Superior temporal gyrus (tissue), 1 donor: ENCODE measurements at regions not wholly inside any gene's neighbourhood (a gene's known extent, or its start where the extent isn't known, plus 50 kb on each side); places are given as distances from the start of the nearest gene placed in this dataset.
A peak's percentile ranks its signal among the peaks of the same experiment; 100 is the strongest.

Experiments used
- DNase-seq: peaks from one replicate; pipeline ENCODE4 v3.0.0-alpha.2; 2016; ENCODE audit errors: extremely low spot score

DNA sequence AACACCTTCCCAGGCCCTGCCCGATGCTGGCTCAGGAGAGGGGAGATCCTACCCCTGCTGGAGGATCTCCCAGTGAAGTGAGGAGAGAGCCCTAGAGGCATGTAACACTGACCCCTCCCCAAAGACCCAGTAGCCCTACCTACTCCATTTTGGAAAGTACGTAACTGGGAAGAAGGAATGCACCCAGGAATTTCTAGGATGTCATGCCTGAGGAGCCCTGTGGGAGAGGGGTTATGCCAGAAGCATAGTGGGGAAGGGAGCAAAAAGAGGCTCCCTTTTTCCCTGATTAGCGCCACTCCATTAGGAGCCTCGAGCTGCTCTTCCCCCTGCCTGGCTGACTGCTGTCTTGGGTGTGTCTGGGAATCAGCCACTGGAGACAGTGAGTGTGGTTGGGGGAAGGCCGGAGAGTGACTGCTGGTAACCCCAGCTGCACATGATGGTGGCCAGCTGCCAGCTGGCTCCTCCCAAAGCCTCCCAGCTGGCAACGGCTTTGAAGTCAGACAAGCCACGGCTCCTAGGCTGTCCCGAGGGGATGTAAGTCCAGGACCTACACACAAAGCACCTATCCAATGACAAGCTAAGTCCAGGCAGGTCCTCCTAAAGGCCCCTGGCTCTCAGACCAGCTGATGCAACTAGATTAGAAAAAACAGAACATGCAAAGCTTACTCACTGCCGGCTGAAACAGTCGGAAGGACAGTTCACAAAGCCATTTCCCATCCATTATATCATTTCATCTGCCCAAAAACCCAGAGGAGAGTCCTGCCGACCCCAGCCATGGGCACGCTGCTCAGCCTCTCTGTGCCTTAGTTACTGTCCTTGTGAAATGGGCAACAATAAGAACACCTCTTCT, 136.5 kb upstream of the ABCA1 start:
- DNase-seq: peak; percentile 90

DNA sequence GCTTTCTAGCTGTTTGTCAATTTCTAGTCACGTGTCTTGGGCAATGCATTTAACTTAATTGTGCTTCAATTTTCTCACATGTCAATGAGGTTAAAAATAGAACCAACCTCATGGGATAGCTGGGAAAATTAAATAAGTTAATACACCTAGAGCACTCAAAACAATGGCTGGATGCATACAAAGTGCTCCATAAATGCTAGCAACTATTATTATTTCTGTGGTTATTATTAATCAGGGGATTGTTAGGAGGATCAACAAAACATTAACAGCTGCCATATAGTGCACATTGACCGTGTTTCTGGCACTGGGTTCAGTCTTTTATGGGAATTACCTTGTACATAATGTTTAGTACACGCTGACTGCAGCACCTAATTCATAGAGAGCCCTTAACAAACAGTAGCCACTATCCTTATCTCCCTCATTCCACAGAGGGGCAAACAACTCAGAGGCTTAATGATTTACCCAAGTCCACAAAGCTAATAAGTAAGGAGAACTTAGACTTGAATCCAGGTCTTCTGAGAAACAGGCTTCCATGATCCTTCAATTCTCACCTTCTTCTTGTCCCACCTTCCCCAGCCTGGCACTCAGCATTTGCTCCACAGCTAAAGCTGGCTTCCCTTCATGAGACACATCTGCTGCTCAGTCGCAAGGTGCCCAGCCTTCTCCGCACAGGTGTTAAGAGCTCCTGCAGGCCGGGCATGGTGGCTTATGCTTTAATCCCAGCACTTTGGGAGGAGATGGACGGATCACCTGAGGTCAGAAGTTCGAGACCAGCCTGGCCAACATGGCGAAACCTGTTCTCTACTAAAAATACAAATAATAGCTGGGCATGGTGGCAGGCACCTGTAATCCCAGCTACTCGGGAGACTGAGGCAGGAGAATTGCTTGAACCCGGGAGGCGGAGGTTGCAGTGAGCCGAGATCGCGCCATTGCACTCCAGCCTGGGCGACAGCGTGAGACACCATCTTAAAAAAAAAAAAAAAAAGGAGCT, 137.4 kb upstream of the ABCA1 start:
- no peak for DNase-seq

DNA sequence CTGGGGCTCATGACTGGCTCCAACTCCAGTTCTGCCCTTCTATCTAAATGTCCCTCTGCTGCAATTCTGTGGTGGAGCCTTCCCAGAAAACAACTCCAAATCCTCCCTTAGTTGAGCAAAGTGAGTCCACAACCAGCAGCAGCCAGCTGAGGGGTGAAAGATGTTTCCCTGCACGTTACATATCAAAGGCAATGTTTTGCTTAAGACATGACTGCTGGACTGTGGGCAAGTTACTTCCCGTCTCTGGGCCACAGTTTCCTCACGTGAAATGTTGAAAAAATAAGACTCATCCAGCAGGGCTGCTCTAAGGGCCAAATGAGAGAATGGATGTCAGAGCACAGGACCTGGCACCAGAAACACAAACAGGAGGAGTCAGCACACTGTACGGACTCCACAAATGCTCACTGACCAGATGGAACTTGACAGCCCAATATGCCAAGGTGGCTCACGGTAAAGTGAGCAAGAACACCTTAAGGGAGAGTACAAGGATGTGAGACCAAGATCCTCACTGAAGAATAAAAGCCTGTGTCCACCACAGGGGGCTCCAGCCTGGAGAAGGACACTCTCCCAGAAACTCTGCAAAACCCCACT, 138.4 kb upstream of the ABCA1 start:
- DNase-seq: no peak

DNA sequence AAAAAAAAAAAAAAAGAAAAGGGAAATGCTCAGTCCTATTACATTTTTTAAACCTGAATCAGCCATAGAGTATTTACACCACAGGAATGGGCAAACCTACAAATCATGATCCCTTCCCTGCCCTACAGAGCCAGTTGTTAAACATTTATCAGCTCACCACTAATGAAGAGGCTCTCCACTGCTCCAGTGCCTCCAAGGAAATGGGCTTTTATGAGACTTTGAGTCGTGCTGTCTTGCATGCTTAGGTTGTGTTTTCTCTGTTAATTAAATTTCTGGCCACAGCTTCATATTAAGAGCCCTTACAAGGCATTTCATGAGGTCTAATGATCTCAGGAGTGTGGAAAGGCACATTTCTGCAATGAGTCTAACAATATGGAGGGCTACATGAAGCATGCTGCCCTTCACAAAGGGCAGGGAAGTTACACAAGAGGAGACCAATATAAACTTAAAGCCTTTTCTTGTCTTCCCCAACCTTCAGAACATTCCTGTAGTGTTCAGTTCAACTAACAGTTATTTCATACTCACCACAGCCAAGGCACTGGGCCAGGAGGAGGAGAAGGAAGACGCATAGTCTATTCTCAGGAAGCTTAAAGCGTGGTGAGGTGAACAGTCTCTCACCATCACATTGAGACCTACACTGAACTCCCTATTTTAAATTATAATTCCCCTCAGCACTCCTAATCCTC, 140.1 kb upstream of the ABCA1 start:
- DNase-seq: no peak

DNA sequence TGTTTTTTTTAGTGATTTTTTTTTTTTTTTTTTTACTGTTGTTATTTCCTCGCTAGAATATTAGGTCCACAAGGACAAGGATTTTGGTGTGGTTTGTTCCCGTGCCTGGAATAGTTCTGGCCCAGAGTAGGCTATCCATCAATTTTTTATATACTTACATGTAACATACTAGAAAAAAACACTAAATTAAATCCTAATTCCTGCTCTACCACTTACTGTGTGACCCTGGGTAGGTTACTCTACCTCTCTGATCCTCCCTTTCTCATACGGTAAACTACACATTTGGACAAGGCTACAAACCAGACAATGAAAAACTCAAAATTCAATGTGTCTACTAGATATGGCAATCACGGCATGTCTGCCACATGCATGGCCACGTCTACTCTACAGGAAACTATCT, 141.3 kb upstream of the ABCA1 start:
- DNase-seq: no peak

DNA sequence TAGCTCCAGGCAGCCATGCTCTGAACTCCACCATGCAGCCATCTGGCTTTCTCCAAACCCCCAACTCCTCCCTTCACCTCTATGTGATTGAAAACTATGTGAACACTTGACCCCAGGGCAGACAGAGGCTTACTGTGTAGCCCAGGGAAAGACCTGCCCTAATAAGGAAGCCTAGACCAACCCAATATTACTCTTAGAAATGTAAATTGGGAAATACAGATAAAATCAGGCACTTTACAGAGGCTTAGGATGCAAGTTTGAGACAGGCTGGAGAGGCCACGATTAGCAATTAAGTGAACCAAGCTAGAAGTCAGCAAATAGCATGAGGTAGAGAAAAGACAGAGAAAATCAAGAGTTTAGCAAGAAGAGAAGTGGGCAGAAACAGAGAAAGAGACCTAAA, 141.7 kb upstream of the ABCA1 start:
- DNase-seq: no peak

DNA sequence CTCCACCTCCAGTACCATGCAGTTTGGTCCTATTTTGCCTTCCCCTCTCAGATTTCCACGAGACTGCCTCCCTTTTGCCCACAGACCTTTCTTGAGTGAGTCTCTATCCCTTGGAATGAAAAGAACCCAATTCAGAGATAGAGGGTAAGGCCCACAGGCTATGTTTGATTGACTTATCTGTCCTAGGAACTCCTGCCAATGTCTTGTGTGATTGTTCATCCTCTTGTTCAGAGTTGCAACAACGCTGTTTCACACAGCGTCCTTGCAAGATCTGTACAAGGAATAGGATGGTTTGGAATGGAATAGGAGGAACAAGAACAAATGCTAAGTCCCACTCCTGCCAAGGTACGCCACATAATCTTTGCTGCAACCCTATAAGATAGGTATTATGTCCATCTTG, 142.2 kb upstream of the ABCA1 start:
- DNase-seq: no peak

DNA sequence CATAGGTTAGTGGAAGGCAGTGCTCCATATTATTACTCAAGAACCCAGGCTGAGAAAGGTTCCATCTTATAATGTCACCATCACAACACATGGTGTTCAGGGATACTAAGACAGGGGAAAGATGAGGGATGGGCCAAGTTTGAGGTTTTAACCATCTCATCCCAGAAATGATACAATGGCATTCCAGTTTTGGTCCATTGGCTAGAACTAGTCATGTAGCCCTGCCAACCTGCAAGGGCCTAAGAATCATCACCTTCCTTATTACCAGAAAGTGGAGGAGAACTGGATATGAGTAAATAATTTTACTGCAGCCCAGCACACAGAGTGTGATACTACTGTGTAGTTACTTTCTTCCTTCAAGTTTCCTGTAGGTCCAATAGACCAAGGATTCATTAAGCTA, 144.5 kb upstream of the ABCA1 start:
- DNase-seq: no peak

DNA sequence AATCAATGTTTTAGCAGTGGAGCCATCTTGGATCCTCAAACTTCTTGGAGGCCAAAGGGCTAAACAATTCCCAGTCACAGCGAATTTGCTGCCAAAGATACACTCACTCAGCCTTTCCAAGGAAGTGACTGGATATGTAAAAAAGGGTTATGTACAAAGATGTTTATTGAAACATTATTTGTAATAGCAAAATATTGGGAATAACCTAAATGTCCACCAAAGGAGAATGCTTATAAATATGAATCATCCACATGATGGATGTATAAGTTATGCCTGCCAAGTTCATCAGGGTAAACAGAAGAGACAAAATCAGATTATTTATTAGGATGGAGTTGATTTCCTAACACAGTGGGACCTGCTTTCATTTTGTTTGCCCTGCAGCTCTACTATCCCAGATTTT, 145.2 kb upstream of the ABCA1 start:
- DNase-seq: no peak

DNA sequence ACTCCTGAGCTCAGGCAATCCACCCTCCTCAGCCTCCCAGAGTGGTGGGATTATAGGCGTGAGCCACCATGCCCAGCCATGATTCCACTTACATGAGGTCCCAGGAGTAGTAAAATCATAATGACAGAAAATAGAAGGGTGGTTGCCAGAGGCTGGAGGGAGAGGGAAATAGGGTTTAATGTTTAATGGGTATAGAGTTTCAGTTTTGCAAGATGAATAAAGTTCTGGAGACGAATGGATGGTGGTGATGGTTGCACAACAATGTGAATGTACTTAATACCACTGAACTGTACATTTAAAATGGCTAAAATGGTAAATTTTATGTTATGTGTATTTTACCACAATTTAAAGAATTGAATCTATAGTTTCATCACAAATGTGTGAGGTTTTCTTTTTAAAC, 146.5 kb upstream of the ABCA1 start:
- DNase-seq: no peak

DNA sequence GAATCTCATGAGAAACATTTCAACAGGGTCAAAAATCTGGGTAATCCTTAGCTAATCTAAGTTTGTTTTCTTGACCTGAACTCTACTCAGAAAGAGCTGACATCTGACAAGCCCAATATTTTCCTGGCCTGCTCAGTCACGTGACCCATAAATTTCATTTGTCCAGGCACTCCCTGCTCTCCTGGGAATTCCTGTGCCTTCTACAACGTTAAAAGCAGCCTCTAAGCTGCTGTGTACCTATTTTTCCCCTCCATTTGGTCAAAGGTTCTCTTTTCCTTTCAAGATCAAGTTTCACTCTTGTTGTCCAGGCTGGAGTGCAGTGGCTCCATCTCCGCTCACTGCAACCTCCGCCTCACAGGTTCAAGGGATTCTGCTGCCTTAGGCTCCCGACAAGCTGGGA, 148.8 kb upstream of the ABCA1 start:
- DNase-seq: no peak

DNA sequence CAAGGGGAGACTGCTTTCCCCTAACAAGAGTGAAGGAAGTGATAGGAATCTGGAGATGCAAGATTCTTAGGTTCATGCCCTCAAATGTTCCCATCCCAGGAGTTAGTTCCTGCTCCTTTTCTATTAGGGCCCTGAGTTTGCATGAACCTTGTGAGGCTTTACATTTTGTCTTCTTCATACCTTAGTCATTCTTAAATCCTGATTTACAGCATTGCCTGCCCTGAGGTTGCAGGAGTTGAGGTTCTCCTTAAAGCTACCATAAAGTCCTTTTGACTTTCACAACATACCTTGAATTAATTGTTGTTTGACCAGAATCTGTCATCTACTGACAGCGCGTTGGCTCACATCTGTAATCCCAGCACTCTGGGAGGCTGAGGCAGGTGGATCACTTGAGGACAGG, 151.5 kb upstream of the ABCA1 start:
- no peak for DNase-seq

DNA sequence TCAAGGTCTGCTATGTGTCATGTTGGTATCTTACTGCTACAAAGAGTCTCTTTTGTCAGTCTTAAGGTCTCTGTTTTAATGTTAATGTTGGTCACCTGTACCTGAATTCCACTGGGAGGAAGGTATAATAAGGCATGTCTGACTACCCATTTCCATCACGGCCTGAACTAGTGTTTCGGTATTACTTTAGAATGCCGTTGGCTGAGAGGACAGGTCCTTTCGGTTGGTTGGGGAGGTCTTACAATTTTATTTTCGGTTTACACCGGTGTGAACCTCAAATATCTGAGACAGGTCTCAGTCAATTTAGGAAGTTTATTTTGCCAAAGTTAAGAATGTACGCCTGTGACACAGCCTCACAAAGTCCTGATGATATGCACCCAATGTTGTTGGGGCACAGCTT, 154.9 kb upstream of the ABCA1 start:
- DNase-seq: no peak

DNA sequence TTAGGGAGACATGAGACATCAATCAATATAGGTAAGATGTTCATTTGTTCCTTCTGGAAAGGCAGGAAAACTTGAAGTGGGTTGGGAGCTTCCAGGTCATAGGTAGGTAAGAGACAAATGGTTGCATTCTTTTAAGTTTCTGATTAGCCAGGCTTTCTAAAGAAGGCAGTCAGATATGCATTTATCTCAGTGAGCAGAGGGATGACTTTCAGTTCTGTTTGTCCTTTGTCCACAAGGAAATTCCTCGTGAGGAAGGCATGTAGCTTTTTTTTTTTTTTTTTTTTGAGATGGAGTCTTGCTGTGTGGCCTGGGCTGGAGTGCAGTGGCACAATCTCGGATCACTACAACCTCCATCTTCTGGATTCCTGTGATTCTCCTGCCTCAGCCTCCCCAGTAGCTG, 155.3 kb upstream of the ABCA1 start:
- DNase-seq: no peak

DNA sequence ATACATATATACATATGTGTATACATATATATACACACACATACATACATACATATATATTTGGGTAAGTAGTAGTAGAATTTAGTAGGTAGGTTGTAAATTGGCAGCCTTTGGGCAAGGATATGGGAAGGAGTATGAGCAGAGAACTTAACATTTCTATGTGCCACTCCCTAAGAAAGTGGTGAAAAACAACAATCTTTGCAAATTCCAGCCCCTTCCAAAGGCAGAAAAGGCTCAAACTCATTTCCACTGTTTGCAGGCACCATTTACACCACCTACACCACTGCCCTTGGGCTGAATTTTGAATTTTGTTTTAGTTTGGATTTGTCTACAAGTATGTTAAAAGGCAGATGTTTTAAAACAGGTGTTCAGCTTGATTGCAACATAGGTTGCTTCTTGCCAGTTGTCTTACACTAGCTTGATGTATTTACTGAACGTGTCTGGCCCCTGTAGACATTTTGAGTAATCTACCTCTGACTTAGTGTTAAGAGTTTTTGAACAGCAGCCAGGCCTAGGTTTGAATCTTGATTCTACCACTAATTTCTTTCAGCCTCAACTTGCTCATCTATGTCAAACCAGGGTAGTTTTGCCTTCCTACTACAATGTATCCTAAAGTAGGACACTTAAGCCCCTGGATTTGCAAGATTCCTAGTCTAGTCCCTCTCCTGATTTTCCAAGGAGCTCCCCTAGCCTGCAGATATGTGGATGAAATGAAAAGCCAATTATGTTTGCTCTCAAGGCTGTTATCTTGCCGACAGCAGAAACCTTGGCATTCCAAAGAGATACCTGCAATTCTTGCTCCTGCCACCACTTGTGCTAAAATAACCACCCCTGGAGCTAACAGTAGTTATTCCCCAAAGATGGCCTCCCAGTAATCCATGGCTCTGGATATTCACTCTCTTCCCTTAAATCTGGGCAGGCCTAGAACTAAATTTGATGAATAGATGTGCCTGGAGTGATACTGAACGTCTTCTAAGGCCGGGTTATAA, 156.2 kb upstream of the SLC44A1 start:
- no peak for DNase-seq

DNA sequence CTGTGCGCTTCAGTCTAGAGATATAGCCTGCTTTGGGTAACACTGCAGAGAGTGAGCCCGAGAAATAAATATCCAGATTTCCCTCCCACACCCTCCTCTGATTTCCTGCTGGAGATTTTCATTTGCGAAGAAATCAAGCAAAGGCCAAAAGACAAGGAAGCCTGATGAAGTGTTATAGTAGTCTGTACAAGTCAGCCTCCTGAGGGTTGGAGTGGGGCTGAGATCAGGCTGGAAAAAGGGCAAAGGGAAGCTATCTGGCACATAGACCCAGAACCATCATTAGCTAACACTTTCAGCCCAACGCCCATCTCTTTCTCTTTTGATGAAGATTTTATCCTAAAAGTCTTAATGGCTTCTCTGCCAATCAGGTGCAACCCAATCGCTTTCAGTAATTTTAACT, 154.6 kb upstream of the SLC44A1 start:
- DNase-seq: no peak

DNA sequence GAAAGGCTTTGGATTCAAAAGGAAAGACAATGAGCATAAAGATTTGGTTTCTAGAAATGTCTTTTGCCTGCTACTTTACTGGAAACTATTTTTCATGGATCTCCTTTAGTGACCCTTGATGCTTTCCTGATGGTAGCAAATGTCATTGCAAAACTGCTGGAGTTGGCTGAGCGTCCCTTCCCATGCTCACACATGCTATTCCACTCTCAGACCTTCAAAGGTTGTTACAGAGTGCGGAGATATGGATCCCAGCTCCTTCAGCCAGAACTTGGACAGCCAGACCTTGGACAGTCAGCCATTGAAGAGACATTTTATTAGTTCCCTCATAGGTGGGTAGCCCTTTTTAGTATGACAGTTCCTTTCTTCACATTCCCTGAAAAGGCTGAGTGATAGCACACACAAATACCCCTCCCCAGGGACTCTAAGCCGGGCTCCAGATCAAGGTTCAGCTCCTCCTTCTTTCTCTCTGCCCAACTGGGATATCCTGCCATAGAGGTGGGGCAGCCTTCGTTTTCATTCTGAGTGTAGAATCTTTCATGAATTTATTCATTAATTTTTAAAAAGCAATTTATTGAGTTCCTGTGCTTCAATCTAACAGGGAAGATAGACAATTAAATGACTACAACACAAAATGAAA, 153.3 kb upstream of the SLC44A1 start:
- DNase-seq: no peak

DNA sequence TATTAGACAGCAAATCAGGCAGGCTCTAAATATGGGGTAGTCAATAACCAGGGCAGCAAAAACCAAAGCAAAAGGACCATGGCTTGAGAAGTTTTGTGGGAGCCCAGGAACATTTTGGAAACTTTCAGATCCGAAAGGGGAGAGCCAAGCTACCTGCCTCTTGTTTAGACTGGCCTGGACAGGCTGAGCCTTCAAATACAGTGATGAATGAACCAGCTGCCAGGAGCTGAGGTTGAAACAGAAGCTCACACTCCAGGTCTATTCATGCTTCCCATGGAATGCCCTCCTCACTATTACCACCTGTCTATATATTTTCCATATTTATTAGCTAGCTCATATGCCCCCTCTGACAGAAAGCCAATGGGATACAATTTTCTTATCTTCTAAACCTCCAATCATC, 150.8 kb upstream of the SLC44A1 start:
- no peak for DNase-seq

DNA sequence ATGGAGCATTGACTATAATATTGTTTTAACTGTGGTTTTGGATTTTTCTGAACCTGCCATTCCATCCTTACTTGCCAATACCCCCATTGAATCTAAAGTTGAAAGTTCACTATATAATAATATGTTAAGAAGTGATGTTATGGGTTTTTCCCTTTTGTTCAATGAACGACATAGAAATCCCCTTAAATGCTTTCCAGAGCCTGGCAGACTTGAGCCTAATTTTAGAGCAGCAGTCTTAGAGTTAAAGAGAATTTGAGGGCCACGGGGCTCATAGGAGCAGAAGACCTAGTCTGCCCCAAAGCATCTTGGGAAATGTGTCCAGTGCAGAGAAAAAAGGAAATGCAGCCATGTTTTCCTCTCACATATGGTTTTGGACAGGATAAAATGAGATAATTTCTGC, 146.1 kb upstream of the SLC44A1 start:
- DNase-seq: no peak

DNA sequence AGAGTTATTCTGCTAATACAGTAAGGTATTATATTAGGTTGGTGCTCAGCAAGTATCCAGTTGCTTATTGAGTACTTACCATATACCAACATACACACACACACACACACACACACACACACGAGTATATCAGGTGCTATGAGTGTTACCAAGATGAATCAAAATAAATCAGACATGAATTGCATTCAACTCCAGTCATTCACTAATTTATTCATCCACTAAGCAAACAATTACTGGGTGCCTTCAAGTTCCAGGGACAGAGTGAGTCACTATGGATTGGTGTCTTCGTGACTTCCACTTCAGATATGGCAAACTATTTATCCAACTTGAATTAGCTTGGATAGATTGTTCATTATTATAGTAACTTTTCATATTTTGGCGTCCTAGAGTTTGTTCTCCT, 140.7 kb upstream of the SLC44A1 start:
- DNase-seq: no peak
